ENCODE measurements at regions not wholly inside any gene's neighbourhood (a gene's known extent, or its start where the extent isn't known, plus 50 kb on each side); places are given as distances from the start of the nearest gene placed in this dataset.

DNA sequence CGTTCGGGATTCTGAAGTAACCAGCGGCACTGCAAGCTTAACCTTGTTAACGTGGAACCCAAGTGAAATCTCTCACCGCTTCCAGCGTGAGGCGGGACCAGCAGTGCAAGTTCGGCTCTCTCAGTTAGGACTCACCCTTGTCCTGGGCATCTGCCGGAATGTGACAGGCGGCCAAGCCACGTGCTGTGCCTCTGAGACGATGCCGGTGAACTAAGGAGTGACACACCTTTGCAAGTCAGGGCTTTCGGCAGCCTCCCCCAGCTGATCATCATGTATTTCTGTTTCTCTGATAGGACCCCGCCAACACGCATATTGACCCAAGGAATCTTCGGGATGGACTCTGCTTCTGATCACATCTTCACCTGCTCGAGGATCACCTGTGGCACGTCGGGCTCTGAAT lies 415.0 kb upstream of the IRX1 start:
- TF ChIP-seq, protein P1, sequence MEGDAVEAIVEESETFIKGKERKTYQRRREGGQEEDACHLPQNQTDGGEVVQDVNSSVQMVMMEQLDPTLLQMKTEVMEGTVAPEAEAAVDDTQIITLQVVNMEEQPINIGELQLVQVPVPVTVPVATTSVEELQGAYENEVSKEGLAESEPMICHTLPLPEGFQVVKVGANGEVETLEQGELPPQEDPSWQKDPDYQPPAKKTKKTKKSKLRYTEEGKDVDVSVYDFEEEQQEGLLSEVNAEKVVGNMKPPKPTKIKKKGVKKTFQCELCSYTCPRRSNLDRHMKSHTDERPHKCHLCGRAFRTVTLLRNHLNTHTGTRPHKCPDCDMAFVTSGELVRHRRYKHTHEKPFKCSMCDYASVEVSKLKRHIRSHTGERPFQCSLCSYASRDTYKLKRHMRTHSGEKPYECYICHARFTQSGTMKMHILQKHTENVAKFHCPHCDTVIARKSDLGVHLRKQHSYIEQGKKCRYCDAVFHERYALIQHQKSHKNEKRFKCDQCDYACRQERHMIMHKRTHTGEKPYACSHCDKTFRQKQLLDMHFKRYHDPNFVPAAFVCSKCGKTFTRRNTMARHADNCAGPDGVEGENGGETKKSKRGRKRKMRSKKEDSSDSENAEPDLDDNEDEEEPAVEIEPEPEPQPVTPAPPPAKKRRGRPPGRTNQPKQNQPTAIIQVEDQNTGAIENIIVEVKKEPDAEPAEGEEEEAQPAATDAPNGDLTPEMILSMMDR (conservative IDR thresholded peaks at IDR 0.05): no peak
- TF ChIP-seq EZH2 (IDR thresholded peaks at IDR 0.05; ENCODE audit: low read depth): no peak
